K562 (cell line): ENCODE measurements at regions not wholly inside any gene's neighbourhood (a gene's known extent, or its start where the extent isn't known, plus 50 kb on each side); places are given as distances from the start of the nearest gene placed in this dataset.

ENCODE experiments used
- ATAC-seq: fragments of 200-7000 bp; cut with Tn5 transposase; 3 replicates; pipeline ENCODE4 v1.9.1; 2020; ENCODE audit warnings: moderate library complexity
- BruUV-seq: library from RNA; stranded (reverse); fragments of 400-500 nt; replicated peaks from 2 replicates; lab custom pipeline; 2021; lab: Mats Ljungman, UMichigan
- CTCF ChIA-PET: fragments of 300-600 bp; formaldehyde crosslinking; extraction: SDS; loops from one replicate; lab custom pipeline; 2021; ENCODE audit warnings: low intra/inter-chr PET ratio; lab: Yijun Ruan, JAX
- POLR2A ChIA-PET: fragments of 300-600, 350-650 bp; sonication (Branson Sonifier 250); formaldehyde crosslinking; extraction: SDS; loops from one replicate; lab custom pipeline; 2021; ENCODE audit warnings: antibody characterized with exemption, inconsistent platforms; lab: Yijun Ruan, JAX
- DNase-seq, 4 experiments: peaks; one replicate each; pipeline versions ENCODE4 v3.0.0 to v3.0.0-alpha.2; 2011 to 2018; ENCODE audit warnings: low spot score in 3 of 4, mixed read lengths in 3 of 4; ENCODE audit errors: extremely low read depth in 1 of 4
- FAIRE-seq: peaks from 2 replicates; lab custom pipeline; 2011; peaks lifted over from hg19 to GRCh38; lab: Jason Lieb, UNC
- H2AFZ ChIP-seq: 2 replicates; pipeline ENCODE4 v1.6.0; 2011; ENCODE audit warnings: low read depth, low read length, control low read depth, inconsistent platforms
- H3K27ac ChIP-seq: fragments of 200-600 bp; 3 replicates; pipeline ENCODE4 v1.8.0; 2011; ENCODE audit warnings: low read depth, mild to moderate bottlenecking, control low read depth, inconsistent platforms, low read length, moderate library complexity, mixed read lengths; ENCODE audit errors: extremely low read depth
- H3K27me3 ChIP-seq, 2 experiments: fragments of 300-600 bp in 1 of 2; 2 replicates in 1 of 2; 3 replicates in 1 of 2; pipeline versions ENCODE4 v1.6.0 to v1.8.0; 2011; ENCODE audit warnings: inconsistent platforms in 2 of 2, low read length in 2 of 2, mild to moderate bottlenecking in 1 of 2, mixed read lengths in 1 of 2, moderate library complexity in 1 of 2; ENCODE audit not compliant: control insufficient read depth in 2 of 2, insufficient read depth in 2 of 2
- H3K36me3 ChIP-seq: fragments of 300-600 bp; 3 replicates; pipeline ENCODE4 v1.8.0; 2011; ENCODE audit warnings: mild to moderate bottlenecking, low read length, inconsistent platforms; ENCODE audit not compliant: control insufficient read depth, insufficient read depth
- H3K4me1 ChIP-seq, 2 experiments: fragments of 200-600 bp in 1 of 2; replicated peaks in 1 of 2; 2 replicates in 1 of 2; 3 replicates in 1 of 2; pipeline versions ENCODE4 v1.5.1 to v1.8.0; 2011; ENCODE audit warnings: inconsistent platforms in 2 of 2, low read length in 2 of 2, mild to moderate bottlenecking in 1 of 2, mixed read lengths in 1 of 2, moderate library complexity in 1 of 2; ENCODE audit not compliant: control insufficient read depth in 2 of 2, insufficient read depth in 2 of 2
- H3K4me2 ChIP-seq: 2 replicates; pipeline ENCODE4 v1.6.1; 2011; ENCODE audit warnings: low read length, control low read depth, inconsistent platforms, mixed read lengths; ENCODE audit not compliant: insufficient read depth
- H3K4me3 ChIP-seq: fragments of 200-600 bp; sonication (generic), shearing (Covaris generic); 2 replicates; pipeline ENCODE4 v1.5.1; 2016; ENCODE audit warnings: control low read depth, inconsistent platforms
- H3K79me2 ChIP-seq: fragments of 200-600 bp; 3 replicates; pipeline ENCODE4 v1.8.0; 2011; ENCODE audit warnings: low read length, inconsistent platforms; ENCODE audit not compliant: control insufficient read depth, insufficient read depth
- H3K9ac ChIP-seq, 2 experiments: 2 replicates each; pipeline versions ENCODE4 v1.6.0 to v1.6.1; 2011; ENCODE audit warnings: low read depth in 2 of 2, low read length in 2 of 2, control low read depth in 1 of 2, inconsistent platforms in 1 of 2, mild to moderate bottlenecking in 1 of 2, mixed read lengths in 1 of 2; ENCODE audit not compliant: insufficient read depth in 1 of 2
- H3K9me1 ChIP-seq: one replicate; pipeline ENCODE4 v1.6.0; 2011; ENCODE audit warnings: inconsistent platforms, mild to moderate bottlenecking, low read length, moderate library complexity; ENCODE audit not compliant: control insufficient read depth, insufficient read depth
- H3K9me3 ChIP-seq: replicated peaks from 2 replicates; pipeline ENCODE4 v1.5.1; 2011; ENCODE audit warnings: low read depth, low read length, inconsistent platforms; ENCODE audit not compliant: control insufficient read depth, insufficient read depth
- H4K20me1 ChIP-seq: replicated peaks from 2 replicates; pipeline ENCODE4 v1.6.1; 2011; ENCODE audit warnings: low read length, inconsistent platforms, mixed read lengths; ENCODE audit not compliant: control insufficient read depth, insufficient read depth
- ARID3B ChIP-seq: fragments of 250-450 bp; sonication (Bioruptor Pico); IDR thresholded peaks from 2 replicates; pipeline ENCODE4 v1.4.0; 2020; ENCODE audit warnings: borderline replicate concordance
- C11orf30 ChIP-seq: fragments of 450-650 bp; IDR thresholded peaks from 2 replicates; pipeline ENCODE4 v1.6.1; 2016; ENCODE audit warnings: low read depth, mild to moderate bottlenecking
- CEBPG ChIP-seq, 3 experiments: fragments of 200-800 bp in 1 of 3; sonication (Bioruptor generic) in 1 of 3; sonication (generic) in 1 of 3; formaldehyde crosslinking in 1 of 3; IDR thresholded peaks in 2 of 3; conservative IDR thresholded peaks in 1 of 3; 2 replicates each; pipeline versions ENCODE4 v1.6.1 to v1.8.0; 2016 to 2022; ENCODE audit warnings: missing compliant biosample characterization in 2 of 3, missing genetic modification characterization in 2 of 3, mild to moderate bottlenecking in 1 of 3, missing genetic modification reagents in 1 of 3
- DLX4 ChIP-seq: fragments of 250-450 bp; sonication (Bioruptor Pico); IDR thresholded peaks from 2 replicates; pipeline ENCODE4 v1.6.1; 2021; ENCODE audit warnings: mild to moderate bottlenecking
- ESRRB ChIP-seq: fragments of 250-450 bp; sonication (Bioruptor Pico); IDR thresholded peaks from 2 replicates; pipeline ENCODE4 v1.5.0; 2020; ENCODE audit warnings: mild to moderate bottlenecking, moderate library complexity, borderline replicate concordance
- GTF2B ChIP-seq: IDR thresholded peaks from 2 replicates; pipeline ENCODE4 v1.6.1; 2011; ENCODE audit not compliant: insufficient read length; ENCODE audit errors: extremely low read depth
- RBM14 ChIP-seq: fragments of 200-400 bp; formaldehyde crosslinking; IDR thresholded peaks from 2 replicates; pipeline ENCODE4 v1.6.1; 2018; ENCODE audit warnings: low read depth, mild to moderate bottlenecking, low read length, moderate library complexity, borderline replicate concordance; ENCODE audit not compliant: insufficient read depth
- SFPQ ChIP-seq: fragments of 200-400 bp; formaldehyde crosslinking; IDR thresholded peaks from 2 replicates; pipeline ENCODE4 v1.6.1; 2017; ENCODE audit warnings: mild to moderate bottlenecking, low read depth, low read length, moderate library complexity
- SIRT6 ChIP-seq: IDR thresholded peaks from one replicate; pipeline ENCODE4 v1.6.1; 2012; ENCODE audit warnings: low read depth, mild to moderate bottlenecking, control low read depth, inconsistent platforms, low read length, moderate library complexity
- SREBF2 ChIP-seq: sonication (generic); formaldehyde crosslinking; IDR thresholded peaks from 2 replicates; pipeline ENCODE4 v1.4.0; 2020; ENCODE audit warnings: mild to moderate bottlenecking, missing genetic modification reagents
- VEZF1 ChIP-seq: fragments of 200-800 bp; sonication (Bioruptor generic); IDR thresholded peaks from 2 replicates; pipeline ENCODE4 v1.6.1; 2017; ENCODE audit warnings: missing genetic modification characterization, missing compliant biosample characterization
- ZBTB34 ChIP-seq: fragments of 250-450 bp; sonication (Bioruptor Pico); IDR thresholded peaks from 2 replicates; pipeline ENCODE4 v1.8.0; 2021; ENCODE audit warnings: mild to moderate bottlenecking, moderate library complexity
- ZFX ChIP-seq: sonication (generic); formaldehyde crosslinking; IDR thresholded peaks from 2 replicates; pipeline ENCODE4 v1.8.0; 2022; ENCODE audit warnings: mild to moderate bottlenecking, missing genetic modification reagents, moderate library complexity
- ZNF354B ChIP-seq: fragments of 250-450 bp; sonication (Bioruptor Pico); IDR thresholded peaks from 2 replicates; pipeline ENCODE4 v1.4.0; 2020
- ZNF830 ChIP-seq: fragments of 250-450 bp; sonication (Bioruptor Pico); IDR thresholded peaks from 2 replicates; pipeline ENCODE4 v1.5.0; 2021; ENCODE audit warnings: mild to moderate bottlenecking
- WGBS: fragments of 100-300 bp; shearing (Covaris generic); methylation state at CpG from one replicate; pipeline ENCODE4 v1.1.6; 2016; ENCODE audit warnings: low coverage, mixed read lengths; ENCODE audit not compliant: insufficient coverage; ENCODE audit errors: missing lambda C conversion rate; 5-methylcytosine and 5-hydroxymethylcytosine counted together
- in situ Hi-C: fragments of 300-500 bp; cut with MboI; formaldehyde crosslinking; loops from 4 replicates; pipeline ENCODE4 v1.15.0; 2018; ENCODE audit warnings: inconsistent platforms, mixed read lengths
- intact Hi-C: fragments of 100-400 bp; cut with micrococcal nuclease; formaldehyde crosslinking; loops from 2 replicates; pipeline ENCODE4 v1.14.2; 2022

GRCh38 chr5:116865651-116866050 is 291.0 kb upstream of the SEMA6A start:
- H3K79me2 ChIP-seq: no peaks in the 10 kb centered on the region
- H3K36me3 ChIP-seq: no peaks in the 10 kb centered on the region
- BruUV-seq: no TSS peak
- no peak overlapping the region for H2AFZ ChIP-seq
- no peaks in the 10 kb centered on the region for H3K9me1 ChIP-seq
- FAIRE-seq (no peak), ATAC-seq (no peak), DNase-seq (no peak)
- H3K9me3 ChIP-seq: no peaks in the 10 kb centered on the region
- H3K9ac ChIP-seq: no peak overlapping the region
- ChIA-PET POLR2A (no interaction called here), CTCF (no interaction called here)
- no peak overlapping the region for H3K4me3 ChIP-seq
- no peak overlapping the region for H3K27ac ChIP-seq
- WGBS: 0% methylated on average over 2 of the region's 2 CpGs
- no peaks in the 10 kb centered on the region for H3K27me3 ChIP-seq
- H3K4me2 ChIP-seq: no peak overlapping the region
- in situ Hi-C loops (no loop called here), intact Hi-C loops (no loop called here)
- H4K20me1 ChIP-seq: no peaks in the 10 kb centered on the region
- no peaks in the 10 kb centered on the region for H3K4me1 ChIP-seq
- TF ChIP-seq ARID3B (CRISPR knock-in tag) (no peak), C11orf30 (no peak), ZNF830 (CRISPR knock-in tag) (no peak), RBM14 (no peak), SIRT6 (no peak), VEZF1 (no peak), SREBF2 (CRISPR knock-in tag) (no peak), ESRRB (CRISPR knock-in tag) (no peak), GTF2B (no peak), ZNF354B (no peak), ZFX (CRISPR knock-in tag) (no peak), CEBPG (CRISPR knock-in tag; IDR thresholded peaks at IDR 0.05) (no peak), CEBPG (tag; conservative IDR thresholded peaks at IDR 0.05 in 1 of 2, IDR thresholded peaks at IDR 0.05 in 1 of 2) (no peak), DLX4 (CRISPR knock-in tag) (no peak), ZBTB34 (no peak), SFPQ (no peak)
